Lower leg skin (tissue), 4 donors: ENCODE measurements at regions not wholly inside any gene's neighbourhood (a gene's known extent, or its start where the extent isn't known, plus 50 kb on each side); places are given as distances from the start of the nearest gene placed in this dataset.

Source experiments
- DNase-seq, 2 donors: peaks; one replicate each; pipeline ENCODE4 v3.0.0-alpha.2; 2019; ENCODE audit warnings: low spot score in 2 of 2
- H3K4me3 ChIP-seq: fragments of 200-600 bp; sonication (generic); 2 replicates; pipeline ENCODE4 v1.5.1; 2017; ENCODE audit warnings: mild to moderate bottlenecking, low read depth; ENCODE audit not compliant: poor library complexity, severe bottlenecking
- POLR2A ChIP-seq, 2 donors: fragments of 450-650 bp; IDR thresholded peaks; one replicate each; pipeline ENCODE4 v1.6.1; 2016 to 2017; ENCODE audit warnings: antibody characterized with exemption in 2 of 2, mild to moderate bottlenecking in 1 of 2, moderate library complexity in 1 of 2
- WGBS, 2 donors: methylation state at CpG; one replicate each; pipeline ENCODE4 v1.1.5; 2018; 5-methylcytosine and 5-hydroxymethylcytosine counted together
- intact Hi-C: fragments of 100-400 bp; cut with DNase I; formaldehyde crosslinking; loops from one replicate; pipeline ENCODE4 v1.15.0; 2023; ENCODE audit warnings: low total_unique reads
- TF ChIP-seq, protein P1 (sequence below), 3 donors: fragments of 450-650 bp; IDR thresholded peaks; one replicate each; pipeline ENCODE4 v1.5.1; 2016; ENCODE audit warnings: antibody characterized with exemption in 3 of 3, mild to moderate bottlenecking in 3 of 3, moderate library complexity in 2 of 3

DNA sequence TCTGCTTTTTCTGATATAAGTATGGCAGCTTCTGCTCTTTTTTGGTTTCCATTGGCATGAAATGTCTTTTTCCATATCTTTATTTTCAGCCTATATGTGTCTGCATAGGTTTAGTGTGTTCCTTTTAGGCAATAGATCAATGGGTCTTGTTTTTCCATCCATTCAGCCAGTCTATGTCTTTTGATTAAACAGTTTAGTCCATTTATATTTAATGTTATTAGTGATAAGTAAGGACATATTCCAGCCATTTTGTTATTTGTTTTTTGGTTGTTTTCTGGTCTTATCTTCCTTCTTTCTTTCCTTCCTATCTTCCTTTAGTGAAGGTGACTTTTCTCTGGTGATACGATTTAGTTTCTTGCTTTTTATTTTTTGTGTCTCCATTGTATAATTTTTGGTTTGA is 101.3 kb upstream of the LRRC3B start:
- intact Hi-C loops, result no loop called here
- WGBS, 2 donors, result 90 to 97% methylated on average over 1 of the region's 1 CpG
- H3K4me3 ChIP-seq, result no peak overlapping the region
- TF ChIP-seq, protein P1, sequence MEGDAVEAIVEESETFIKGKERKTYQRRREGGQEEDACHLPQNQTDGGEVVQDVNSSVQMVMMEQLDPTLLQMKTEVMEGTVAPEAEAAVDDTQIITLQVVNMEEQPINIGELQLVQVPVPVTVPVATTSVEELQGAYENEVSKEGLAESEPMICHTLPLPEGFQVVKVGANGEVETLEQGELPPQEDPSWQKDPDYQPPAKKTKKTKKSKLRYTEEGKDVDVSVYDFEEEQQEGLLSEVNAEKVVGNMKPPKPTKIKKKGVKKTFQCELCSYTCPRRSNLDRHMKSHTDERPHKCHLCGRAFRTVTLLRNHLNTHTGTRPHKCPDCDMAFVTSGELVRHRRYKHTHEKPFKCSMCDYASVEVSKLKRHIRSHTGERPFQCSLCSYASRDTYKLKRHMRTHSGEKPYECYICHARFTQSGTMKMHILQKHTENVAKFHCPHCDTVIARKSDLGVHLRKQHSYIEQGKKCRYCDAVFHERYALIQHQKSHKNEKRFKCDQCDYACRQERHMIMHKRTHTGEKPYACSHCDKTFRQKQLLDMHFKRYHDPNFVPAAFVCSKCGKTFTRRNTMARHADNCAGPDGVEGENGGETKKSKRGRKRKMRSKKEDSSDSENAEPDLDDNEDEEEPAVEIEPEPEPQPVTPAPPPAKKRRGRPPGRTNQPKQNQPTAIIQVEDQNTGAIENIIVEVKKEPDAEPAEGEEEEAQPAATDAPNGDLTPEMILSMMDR (IDR thresholded peaks at IDR 0.05), result no peak
- no peak for TF ChIP-seq POLR2A (IDR thresholded peaks at IDR 0.05)
- no peak for DNase-seq

- DNase-seq, result no peak
- no peak overlapping the region for H3K4me3 ChIP-seq
- WGBS, 2 donors, result 75 to 85% methylated on average over 1 of the region's 1 CpG
- no peak for TF ChIP-seq POLR2A (IDR thresholded peaks at IDR 0.05)
- TF ChIP-seq, protein P1 (IDR thresholded peaks at IDR 0.05), result no peak
- intact Hi-C loops, result no loop called here
Measured at GRCh38 chr3:26522919-26523318, 99.7 kb upstream of the LRRC3B start.

- WGBS, 2 donors, result 63 to 94% methylated on average over 2 of the region's 2 CpGs
- DNase-seq, result no peak
- intact Hi-C loops, result no loop called here
- H3K4me3 ChIP-seq, result no peak overlapping the region
- TF ChIP-seq, protein P1 (IDR thresholded peaks at IDR 0.05), result no peak
- TF ChIP-seq POLR2A (IDR thresholded peaks at IDR 0.05), result no peak
Measured at GRCh38 chr3:26525013-26525412, 97.6 kb upstream of the LRRC3B start.

- no peak for TF ChIP-seq POLR2A (IDR thresholded peaks at IDR 0.05)
- no peak for DNase-seq
- 35 to 36% methylated on average over 2 of the region's 2 CpGs for WGBS, 2 donors
- no peak overlapping the region for H3K4me3 ChIP-seq
- intact Hi-C loops, result no loop called here
Measured at GRCh38 chr3:26535151-26535550, 87.4 kb upstream of the LRRC3B start.

DNA sequence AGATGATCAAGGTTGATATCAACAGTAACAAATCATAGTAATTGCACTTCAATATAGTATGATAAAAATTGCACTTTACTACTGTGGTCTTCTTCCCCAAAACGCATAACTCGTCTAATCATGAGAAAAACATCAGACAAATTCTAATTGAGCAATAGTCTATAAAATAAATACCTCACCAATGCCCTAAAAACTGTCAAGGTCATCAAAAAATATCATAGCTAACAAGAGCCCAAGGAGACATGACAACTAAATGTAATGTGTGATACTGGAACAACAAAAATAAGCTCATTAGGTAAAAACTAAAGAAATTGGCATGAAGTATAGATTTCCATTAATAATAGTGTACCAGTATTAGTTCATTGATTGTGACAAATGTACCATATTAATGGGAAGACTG is 85.6 kb upstream of the LRRC3B start:
- no peak overlapping the region for H3K4me3 ChIP-seq
- TF ChIP-seq, protein P1 (IDR thresholded peaks at IDR 0.05), result no peak
- TF ChIP-seq POLR2A (IDR thresholded peaks at IDR 0.05), result no peak
- intact Hi-C loops, result no loop called here
- no peak for DNase-seq
- WGBS, 2 donors, result 80 to 90% methylated on average over 2 of the region's 2 CpGs

GRCh38 chr3:26550413-26550812 is 72.2 kb upstream of the LRRC3B start:
- no peak overlapping the region for H3K4me3 ChIP-seq
- no peak for TF ChIP-seq POLR2A (IDR thresholded peaks at IDR 0.05)
- TF ChIP-seq, protein P1 (IDR thresholded peaks at IDR 0.05), result no peak
- intact Hi-C loops, result no loop called here
- 58 to 69% methylated on average over 1 of the region's 1 CpG for WGBS, 2 donors
- DNase-seq, result no peak
